ENCODE measurements at regions not wholly inside any gene's neighbourhood (a gene's known extent, or its start where the extent isn't known, plus 50 kb on each side); places are given as distances from the start of the nearest gene placed in this dataset.
"Not testable (repeated sequence)": the region's sequence is repeated elsewhere in the genome, so short reads cannot be mapped to it uniquely, and the experiment has no call there.

DNA sequence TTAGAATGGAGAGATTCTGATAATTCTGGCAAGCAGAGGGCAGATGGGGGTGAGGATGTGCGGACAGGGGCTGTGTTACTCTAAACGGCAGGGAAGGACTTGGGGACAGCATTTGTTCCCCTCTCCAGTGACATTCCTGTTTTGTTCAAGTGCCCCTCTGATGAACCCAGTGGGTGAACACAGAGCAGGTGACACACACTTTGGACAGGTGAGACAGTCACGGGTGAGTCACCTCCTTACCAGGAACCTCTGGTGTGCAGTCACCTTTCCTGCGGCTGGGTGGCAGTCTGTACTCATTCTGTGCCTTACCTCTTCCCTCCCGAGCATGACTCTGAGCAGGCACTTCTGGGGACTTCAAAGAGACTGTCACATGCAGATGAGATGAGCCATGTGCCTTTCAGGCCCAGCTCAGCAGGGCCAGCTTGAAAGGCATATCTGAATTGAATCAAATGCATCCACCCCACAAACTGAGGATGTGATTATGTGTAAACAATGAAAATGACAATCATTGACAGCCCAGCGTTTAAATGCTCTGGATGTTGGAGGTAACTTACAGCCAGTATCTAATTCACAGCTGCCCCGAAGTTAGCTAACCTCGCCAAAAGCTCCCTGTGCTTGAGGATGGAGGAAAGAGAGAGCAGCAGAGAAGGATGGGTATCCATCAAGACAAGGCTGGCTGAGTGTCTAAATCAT is 362.4 kb downstream of the BCL2L11 start:
- DNase-seq, result not testable (repeated sequence)

GRCh38 chr2:111484097-111484496 is 363.4 kb downstream of the BCL2L11 start:
- DNase-seq, result not testable (repeated sequence)

- DNase-seq, result not testable (repeated sequence)
Observed at GRCh38 chr2:111485895-111486294, 365.2 kb downstream of the BCL2L11 start.

DNA sequence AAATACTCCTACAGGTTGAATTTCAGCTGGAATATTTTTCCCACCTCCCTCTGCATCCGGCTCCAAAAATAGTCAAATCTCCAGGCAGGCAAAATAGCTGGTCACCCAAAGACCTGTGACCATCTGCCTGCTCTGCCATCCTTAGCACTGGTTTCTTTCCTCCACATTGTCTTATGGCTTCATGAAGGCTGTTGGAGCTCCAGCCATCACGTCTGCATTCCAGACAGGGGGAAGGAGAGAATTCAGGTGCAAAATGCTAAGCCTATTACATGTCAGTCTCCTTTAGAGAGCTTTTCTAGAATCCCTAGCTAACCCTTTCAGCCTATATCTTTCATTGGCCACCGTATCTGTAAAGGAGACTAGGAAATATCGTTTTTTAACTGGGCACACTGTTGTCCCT is 367.7 kb downstream of the BCL2L11 start:
- not testable (repeated sequence) for DNase-seq

DNA sequence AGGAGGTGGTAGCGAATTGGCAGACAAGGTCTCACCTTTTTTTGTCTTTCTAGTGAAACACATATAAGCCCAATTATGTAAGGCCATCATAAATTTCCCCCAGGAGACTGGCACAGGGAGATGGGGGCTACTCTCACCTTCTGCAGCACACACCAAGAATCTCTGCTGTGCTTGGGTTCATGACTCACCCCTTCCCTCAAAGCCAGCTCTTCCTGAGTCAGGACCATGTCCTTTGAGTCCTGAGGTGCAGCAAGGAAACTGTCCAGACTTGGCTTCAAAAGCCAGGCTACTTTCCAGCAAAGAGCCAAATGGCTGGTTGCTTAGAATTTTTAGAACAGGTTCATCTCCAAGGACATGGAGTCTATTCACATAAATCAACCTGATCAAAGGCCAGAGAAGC is 368.7 kb downstream of the BCL2L11 start:
- not testable (repeated sequence) for DNase-seq

DNA sequence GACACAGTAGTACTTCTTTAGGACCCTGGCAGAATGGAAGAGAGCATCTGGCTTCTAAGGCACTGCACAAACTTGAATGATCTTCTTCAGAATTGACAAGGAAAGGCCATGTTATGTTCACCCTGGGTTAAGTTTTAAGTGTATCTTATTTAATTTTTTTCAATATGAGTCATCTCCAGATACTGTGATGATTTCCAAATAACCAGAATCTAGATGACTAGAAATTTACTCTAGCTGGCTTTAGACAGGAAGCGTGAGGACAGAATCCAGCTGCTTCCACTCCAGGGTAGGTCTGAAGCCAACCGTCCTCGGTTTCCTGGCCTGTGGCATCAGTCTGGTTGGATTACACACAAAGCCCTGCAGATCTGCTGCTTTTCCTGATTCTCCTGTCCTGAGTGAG is 370.5 kb downstream of the BCL2L11 start:
- not testable (repeated sequence) for DNase-seq

- not testable (repeated sequence) for DNase-seq
Observed at GRCh38 chr2:111491614-111492013, 370.9 kb downstream of the BCL2L11 start.

DNA sequence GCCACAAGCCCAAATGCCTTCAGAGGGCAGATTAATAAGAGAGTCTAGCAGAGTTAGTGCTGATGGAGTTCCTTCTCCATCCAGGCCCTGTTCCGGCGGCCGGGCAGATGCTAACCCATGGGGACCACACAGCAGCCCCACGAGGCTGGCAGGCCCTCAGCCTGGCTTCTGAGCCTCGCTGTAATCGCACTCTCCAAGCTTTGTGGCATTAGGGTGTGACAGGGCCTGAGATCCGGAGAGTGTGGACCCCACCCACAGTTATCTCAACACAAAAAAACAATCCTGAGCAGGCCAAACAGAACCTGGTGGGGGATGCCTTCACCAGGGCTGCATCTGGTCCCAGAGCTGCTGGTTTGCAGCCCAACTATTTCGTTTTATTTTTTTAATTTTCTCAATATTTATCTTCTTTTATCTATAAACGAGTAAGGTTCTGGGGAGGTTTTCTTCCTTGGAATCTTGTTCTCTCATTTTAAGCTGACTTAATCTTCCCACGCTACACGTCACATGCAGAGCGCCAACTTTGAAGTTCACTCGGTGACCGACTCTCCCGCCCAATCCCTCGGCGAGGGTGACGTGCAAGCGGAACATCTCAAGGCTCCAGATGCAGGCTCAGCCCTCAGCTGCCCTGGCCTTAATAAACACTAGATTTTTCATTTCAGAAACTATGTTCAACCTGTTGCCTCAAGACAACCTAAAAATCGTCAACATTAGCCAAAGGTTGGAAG is 372.4 kb downstream of the BCL2L11 start:
- not testable (repeated sequence) for DNase-seq

GRCh38 chr2:111493720-111494078 is 373.0 kb downstream of the BCL2L11 start:
- DNase-seq, result not testable (repeated sequence)

GRCh38 chr2:111494288-111494980 is 373.7 kb downstream of the BCL2L11 start:
- DNase-seq, result not testable (repeated sequence)

DNA sequence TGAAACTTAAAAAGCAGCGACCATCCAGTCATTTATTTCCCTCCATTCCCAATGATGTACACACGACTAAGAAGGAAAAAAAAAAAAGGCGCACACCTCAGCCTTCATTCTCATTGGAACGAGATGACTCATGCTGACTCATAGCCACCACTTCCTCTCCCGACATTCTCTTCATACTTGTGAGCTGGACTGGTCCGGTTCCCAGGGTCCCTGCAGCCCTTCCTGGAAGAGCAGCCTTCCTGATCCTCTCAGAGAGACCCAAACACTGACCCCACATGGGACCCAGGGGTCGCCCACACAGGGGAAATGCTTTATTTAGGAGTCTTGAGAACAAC is 374.2 kb downstream of the BCL2L11 start:
- not testable (repeated sequence) for DNase-seq

GRCh38 chr2:111495636-111496035 is 374.9 kb downstream of the BCL2L11 start:
- DNase-seq, result not testable (repeated sequence)

- not testable (repeated sequence) for DNase-seq
Observed at GRCh38 chr2:111496176-111496575, 375.5 kb downstream of the BCL2L11 start.

- not testable (repeated sequence) for DNase-seq
Observed at GRCh38 chr2:111496860-111497259, 376.1 kb downstream of the BCL2L11 start.

DNA sequence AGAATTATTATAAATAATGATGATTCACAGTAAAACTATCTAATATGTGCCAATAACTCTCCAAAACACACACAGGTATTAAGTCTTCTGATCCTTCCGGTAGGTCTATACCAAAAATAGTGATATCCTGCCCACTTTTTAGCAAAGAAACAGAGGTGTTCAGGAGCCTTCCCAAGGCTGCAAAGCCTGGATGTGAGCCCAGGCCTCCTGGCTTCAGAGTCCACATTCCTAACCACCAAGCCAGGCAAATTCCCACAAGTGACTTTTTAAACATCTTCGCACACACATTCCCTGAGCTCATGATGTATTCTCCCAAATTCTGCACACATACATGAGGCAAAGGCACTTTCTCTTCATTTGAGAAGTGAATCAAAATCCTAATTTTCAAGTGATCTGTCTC is 376.6 kb downstream of the BCL2L11 start:
- DNase-seq, result not testable (repeated sequence)

DNA sequence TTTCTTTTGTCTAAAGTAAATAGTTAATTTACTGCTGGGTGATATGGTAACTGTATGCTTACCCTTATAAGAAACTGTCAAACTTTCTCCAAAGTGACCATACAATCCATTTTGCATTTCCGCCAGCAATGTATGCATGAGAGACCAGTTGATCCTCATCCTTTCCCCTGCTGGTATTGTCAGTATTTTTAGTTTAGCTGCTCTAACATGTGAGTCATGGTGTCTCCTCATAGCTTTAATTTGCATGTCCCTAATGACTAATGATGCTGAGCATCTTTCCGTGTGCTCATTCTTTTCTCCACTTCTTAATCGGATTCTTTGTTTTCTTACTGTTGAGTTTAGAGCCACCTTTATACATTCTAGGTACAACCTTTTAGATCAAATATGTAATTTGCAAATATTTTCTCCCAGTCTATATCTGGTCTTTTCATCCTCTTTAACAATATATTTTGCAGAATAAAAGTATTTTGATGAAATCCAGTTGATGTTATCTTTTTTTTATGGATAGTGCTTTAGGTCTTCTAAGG is 379.9 kb downstream of the BCL2L11 start:
- DNase-seq, result not testable (repeated sequence)

DNA sequence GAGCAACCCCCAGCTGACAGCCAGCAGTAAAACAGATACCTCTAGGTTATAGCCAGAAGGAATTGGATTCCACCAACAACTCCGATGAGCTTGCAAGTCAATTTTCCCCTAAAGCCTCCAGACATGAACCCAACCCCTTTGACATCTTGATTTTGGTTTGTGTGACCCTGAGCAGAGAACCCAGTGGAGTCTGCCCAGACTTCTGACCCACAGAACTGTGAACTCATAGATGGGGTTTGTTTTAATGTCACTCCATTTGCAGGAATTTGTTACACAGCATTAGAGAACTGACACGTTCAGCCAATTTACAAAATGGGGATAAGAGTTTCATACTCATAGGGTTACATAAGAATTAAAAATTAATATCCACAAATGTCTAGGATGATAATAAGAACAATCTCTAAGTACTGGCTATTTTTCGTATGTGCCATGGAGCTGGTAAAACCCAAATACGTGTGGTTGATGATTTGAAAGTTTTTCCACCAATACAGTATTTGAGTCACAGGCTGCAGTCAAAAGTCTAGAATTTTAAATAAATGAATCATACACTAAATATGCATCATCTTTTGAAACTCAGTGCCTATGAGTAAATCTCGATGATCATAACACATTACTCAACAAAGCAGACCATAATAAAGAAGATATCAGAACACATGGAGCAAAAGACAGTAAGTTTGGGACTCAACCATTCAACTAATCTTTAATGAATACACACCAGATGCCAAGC is 380.0 kb downstream of the ANAPC1 start:
- DNase-seq, result not testable (repeated sequence)

DNA sequence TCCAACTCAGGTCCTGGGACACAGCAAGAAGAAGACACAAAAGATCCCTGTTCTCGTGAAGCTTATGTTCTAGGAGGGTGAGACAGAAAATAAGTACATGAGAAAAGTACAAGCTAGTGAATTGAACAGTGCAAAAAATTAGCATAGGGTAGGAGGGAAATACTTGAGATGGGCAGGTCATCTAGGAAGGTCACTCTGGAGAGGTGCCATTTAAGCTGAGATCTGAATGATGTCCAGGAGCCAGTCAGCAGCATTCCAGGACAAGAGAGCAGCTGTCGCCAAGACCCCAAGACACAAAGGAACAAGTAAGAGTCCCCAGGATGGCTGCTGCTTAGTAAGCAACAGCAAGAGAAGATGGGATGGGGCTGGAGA is 379.4 kb downstream of the ANAPC1 start:
- DNase-seq, result not testable (repeated sequence)

GRCh38 chr2:111505267-111505666 is 378.7 kb downstream of the ANAPC1 start:
- not testable (repeated sequence) for DNase-seq

- not testable (repeated sequence) for DNase-seq
Observed at GRCh38 chr2:111506936-111507335, 377.1 kb downstream of the ANAPC1 start.

DNA sequence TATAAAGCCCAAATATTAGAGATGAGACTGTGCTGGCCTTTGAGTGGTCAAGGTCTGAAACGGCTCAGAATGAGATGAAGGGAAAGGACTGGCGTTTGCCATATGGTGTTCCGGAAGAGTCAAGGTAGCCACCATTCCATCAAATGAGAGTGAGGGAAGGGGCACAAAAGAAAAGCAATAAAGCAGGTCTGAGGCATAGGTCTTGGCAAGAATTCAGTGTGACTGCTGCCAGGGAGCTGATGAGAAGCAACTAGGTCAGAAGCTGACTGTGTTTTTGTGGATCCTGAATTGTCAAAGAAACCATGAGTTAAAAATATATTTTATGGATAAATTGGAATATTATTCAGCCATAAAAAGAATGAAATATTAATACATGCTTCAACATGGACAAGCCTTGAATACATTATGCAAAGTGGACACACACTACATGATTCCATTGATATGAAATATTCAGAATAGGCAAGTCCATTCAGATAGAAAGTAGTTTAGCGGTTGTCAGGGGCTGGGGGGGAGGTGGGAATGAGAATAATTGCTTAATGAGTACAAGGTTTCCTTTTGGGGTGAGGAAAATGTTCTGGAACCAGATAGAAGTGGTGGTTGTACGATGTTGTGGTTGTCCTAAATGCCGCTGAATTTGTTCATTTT is 374.6 kb downstream of the ANAPC1 start:
- not testable (repeated sequence) for DNase-seq

DNA sequence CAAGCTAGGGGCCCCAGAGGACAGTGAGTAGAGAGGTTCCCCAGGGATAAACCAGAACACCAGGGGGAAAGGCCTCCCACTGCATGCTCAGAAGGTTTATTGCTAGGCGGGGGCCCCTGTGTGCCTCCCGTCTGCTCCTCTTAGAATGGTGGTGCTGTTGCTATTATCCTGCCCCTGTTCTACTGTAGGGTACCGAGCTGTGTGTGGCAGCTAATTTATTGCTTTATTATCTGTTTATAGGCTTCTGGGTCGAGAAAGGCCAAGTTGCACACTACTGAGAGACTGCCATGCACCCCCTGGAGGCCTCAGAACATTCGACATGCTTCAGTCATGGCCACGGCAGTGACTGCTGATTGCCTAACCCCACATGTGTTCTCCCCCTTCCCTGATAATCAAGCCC is 373.6 kb downstream of the ANAPC1 start:
- DNase-seq, result not testable (repeated sequence)

All from NCI-H524 (cell line).